ENCODE measurements at regions not wholly inside any gene's neighbourhood (a gene's known extent, or its start where the extent isn't known, plus 50 kb on each side); places are given as distances from the start of the nearest gene placed in this dataset.
"Not testable (repeated sequence)": the region's sequence is repeated elsewhere in the genome, so short reads cannot be mapped to it uniquely, and the experiment has no call there.

- TF ChIP-seq CTCF (IDR thresholded peaks at IDR 0.05); ZFX (IDR thresholded peaks at IDR 0.05; ENCODE audit: borderline replicate concordance): not testable (repeated sequence)
These were observed 73.1 kb upstream of the METTL9 start for GRCh38 chr16:21525956-21526922.
